GM12878 (cell line): ENCODE measurements at regions not wholly inside any gene's neighbourhood (a gene's known extent, or its start where the extent isn't known, plus 50 kb on each side); places are given as distances from the start of the nearest gene placed in this dataset.

Experiments
- ATAC-seq: fragments of 200-7000 bp; cut with Tn5 transposase; 3 replicates; pipeline ENCODE4 v1.9.1; 2020; ENCODE audit warnings: mild to moderate bottlenecking, moderate library complexity
- BruUV-seq: library from RNA; stranded (reverse); fragments of 400-500 nt; replicated peaks from 2 replicates; lab custom pipeline; 2021; lab: Mats Ljungman, UMichigan
- CTCF ChIA-PET: fragments of 300-600 bp; sonication (Branson Sonifier 250); formaldehyde crosslinking; extraction: SDS; loops from one replicate; lab custom pipeline; 2021; ENCODE audit warnings: inconsistent platforms; lab: Yijun Ruan, JAX
- POLR2A ChIA-PET: fragments of 350-600 bp; formaldehyde crosslinking; extraction: SDS; loops from one replicate; lab custom pipeline; 2021; ENCODE audit warnings: inconsistent platforms; lab: Charles Lee
- RAD21 ChIA-PET: fragments of 300-600 bp; sonication (Branson Sonifier 250); formaldehyde crosslinking; loops from one replicate; lab custom pipeline; 2023; ENCODE audit warnings: antibody characterized with exemption; ENCODE audit not compliant: unreplicated experiment; lab: Charles Lee
- SMC1A ChIA-PET: fragments of 300-600 bp; sonication (Branson Sonifier 250); formaldehyde crosslinking; loops from one replicate; lab custom pipeline; 2023; ENCODE audit not compliant: unreplicated experiment, uncharacterized antibody; lab: Charles Lee
- DNase-seq: peaks from one replicate; pipeline ENCODE4 v3.0.0-alpha.2; 2011; ENCODE audit warnings: low read depth, low spot score
- FAIRE-seq: peaks from 3 replicates; lab custom pipeline; 2011; peaks lifted over from hg19 to GRCh38; lab: Jason Lieb, UNC
- H2AFZ ChIP-seq: 2 replicates; pipeline ENCODE4 v1.6.0; 2011; ENCODE audit warnings: low read depth, low read length, control low read depth; ENCODE audit not compliant: control insufficient read depth
- H3K27ac ChIP-seq: 2 replicates; pipeline ENCODE4 v1.5.1; 2011; ENCODE audit warnings: control low read depth; ENCODE audit not compliant: control insufficient read depth, insufficient read depth
- H3K27me3 ChIP-seq, 2 experiments: replicated peaks in 1 of 2; 2 replicates each; pipeline versions ENCODE4 v1.6.0 to v1.6.1; 2011; ENCODE audit warnings: low read length in 1 of 2; ENCODE audit not compliant: control insufficient read depth in 2 of 2, insufficient read depth in 2 of 2
- H3K36me3 ChIP-seq, 2 experiments: 2 replicates each; pipeline ENCODE4 v1.5.1; 2011; ENCODE audit warnings: low read length in 1 of 2; ENCODE audit not compliant: control insufficient read depth in 2 of 2, insufficient read depth in 2 of 2
- H3K4me1 ChIP-seq: 2 replicates; pipeline ENCODE4 v1.6.1; 2011; ENCODE audit warnings: mild to moderate bottlenecking, low read length, moderate library complexity, mixed read lengths; ENCODE audit not compliant: control insufficient read depth, insufficient read depth
- H3K4me2 ChIP-seq: 2 replicates; pipeline ENCODE4 v1.6.0; 2011; ENCODE audit warnings: control low read depth; ENCODE audit not compliant: control insufficient read depth, insufficient read depth
- H3K4me3 ChIP-seq: fragments of 200-600 bp; sonication (generic); 2 replicates; pipeline ENCODE4 v1.5.1; 2016
- H3K79me2 ChIP-seq: 2 replicates; pipeline ENCODE4 v1.6.0; 2011; ENCODE audit warnings: low read length; ENCODE audit not compliant: control insufficient read depth, insufficient read depth
- H3K9ac ChIP-seq: 2 replicates; pipeline ENCODE4 v1.8.0; 2011; ENCODE audit warnings: low read length, control low read depth, mixed read lengths; ENCODE audit not compliant: control insufficient read depth, insufficient read depth
- H3K9me3 ChIP-seq: replicated peaks from 3 replicates; pipeline ENCODE4 v1.5.1; 2011; ENCODE audit warnings: mild to moderate bottlenecking, low read length; ENCODE audit not compliant: control insufficient read depth, insufficient read depth
- H4K20me1 ChIP-seq: 2 replicates; pipeline ENCODE4 v1.6.0; 2011; ENCODE audit not compliant: control insufficient read depth, insufficient read depth
- EED ChIP-seq: sonication (generic); IDR thresholded peaks from 2 replicates; pipeline ENCODE4 v1.6.1; 2016; ENCODE audit warnings: antibody characterized with exemption, low read depth
- GABPA ChIP-seq: IDR thresholded peaks from 2 replicates; pipeline ENCODE4 v1.6.1; 2014; ENCODE audit warnings: antibody characterized with exemption, low read depth, mild to moderate bottlenecking, inconsistent platforms
- RAD21 ChIP-seq: IDR thresholded peaks from 2 replicates; pipeline ENCODE4 v1.6.1; 2011; ENCODE audit warnings: mild to moderate bottlenecking, low read depth, low read length, moderate library complexity; ENCODE audit not compliant: insufficient read depth
- RELA ChIP-seq: fragments of 450-650 bp; IDR thresholded peaks from 2 replicates; pipeline ENCODE4 v1.8.0; 2014; ENCODE audit warnings: borderline replicate concordance; ENCODE audit not compliant: partially characterized antibody
- SMC3 ChIP-seq: IDR thresholded peaks from 2 replicates; pipeline ENCODE4 v1.6.1; 2011; ENCODE audit warnings: low read length, improper control_type of control experiment, borderline replicate concordance
- ZNF207 ChIP-seq: fragments of 450-650 bp; IDR thresholded peaks from 2 replicates; pipeline ENCODE4 v1.6.1; 2014; ENCODE audit warnings: antibody characterized with exemption, mild to moderate bottlenecking, borderline replicate concordance
- WGBS: methylation state at CpG from one replicate; pipeline ENCODE4 v1.1.6; 2016; ENCODE audit warnings: low lambda C conversion rate; ENCODE audit not compliant: insufficient replicate concordance, insufficient coverage; ENCODE audit errors: missing lambda C conversion rate; 5-methylcytosine and 5-hydroxymethylcytosine counted together
- in situ Hi-C: fragments of 300-500 bp; cut with MboI; formaldehyde crosslinking; loops from 9 replicates; pipeline ENCODE4 v1.14.3; 2018; ENCODE audit warnings: mixed read lengths
- intact Hi-C: fragments of 100-400 bp; cut with micrococcal nuclease; formaldehyde crosslinking; loops from one replicate; pipeline ENCODE4 v1.14.2; 2022; ENCODE audit not compliant: unreplicated experiment
- TF ChIP-seq, protein P1 (sequence below): fragments of 450-650 bp; IDR thresholded peaks from 2 replicates; pipeline ENCODE4 v1.6.1; 2018; ENCODE audit warnings: borderline replicate concordance, mild to moderate bottlenecking; ENCODE audit not compliant: partially characterized antibody
- TF ChIP-seq, protein P2 (sequence below): fragments of 150-350 bp; IDR thresholded peaks from 2 replicates; pipeline ENCODE4 v1.6.1; 2016; ENCODE audit warnings: low read depth, low read length
- TF ChIP-seq, protein P3 (sequence below): fragments of 450-650 bp; IDR thresholded peaks from 2 replicates; pipeline ENCODE4 v1.6.1; 2017; ENCODE audit warnings: mild to moderate bottlenecking, moderate library complexity
- TF ChIP-seq, protein P4 (sequence below): fragments of 450-650 bp; IDR thresholded peaks from 2 replicates; pipeline ENCODE4 v1.6.1; 2017; ENCODE audit warnings: antibody characterized with exemption, mild to moderate bottlenecking, moderate library complexity

DNA sequence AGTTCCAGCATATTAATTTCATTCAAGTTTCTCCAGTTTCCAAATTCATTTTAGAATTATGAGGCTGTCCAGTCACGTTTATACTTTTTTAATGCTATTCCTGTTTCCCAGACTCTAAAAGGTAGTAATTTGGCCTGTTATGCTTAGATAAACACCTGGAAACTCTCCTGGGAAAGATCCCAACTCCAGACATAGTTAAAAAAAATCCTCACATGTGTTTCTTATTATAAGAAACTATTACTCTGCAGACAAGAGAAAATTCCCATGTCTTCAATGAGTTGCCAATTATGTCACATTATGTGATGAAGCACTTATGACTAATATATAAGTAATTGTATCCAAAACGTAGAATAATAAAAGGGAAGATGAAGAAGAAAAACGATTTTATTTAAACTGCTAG is 137.1 kb upstream of the TMC3 start:
- Histone ChIP-seq H3K9me3 (no peaks in the 10 kb centered on the region), H3K4me2 (no peak overlapping the region), H2AFZ (no peak overlapping the region), H3K4me1 (no peaks in the 10 kb centered on the region), H3K36me3 (no peaks in the 10 kb centered on the region), H4K20me1 (no peaks in the 10 kb centered on the region), H3K9ac (no peak overlapping the region), H3K79me2 (no peaks in the 10 kb centered on the region), H3K27me3 (no peaks in the 10 kb centered on the region), H3K27ac (no peak overlapping the region), H3K4me3 (no peak overlapping the region)
- ATAC-seq (no peak), FAIRE-seq (no peak), DNase-seq (no peak)
- POLR2A ChIA-PET: no interaction called here
- RAD21 ChIA-PET: no interaction called here
- SMC1A ChIA-PET: interaction anchor here (1.1 kb wide), 1 partner anchor 11 kb away, joined by 3 read pairs; no protein-coding TSS in a partner anchor
- 0% methylated on average over 3 of the region's 3 CpGs for WGBS
- in situ Hi-C loops (no loop called here), intact Hi-C loops (no loop called here)
- no TSS peak for BruUV-seq
- CTCF ChIA-PET: no interaction called here
- TF ChIP-seq ZNF207 (no peak), SMC3 (no peak), RAD21 (no peak), GABPA (no peak), RELA (no peak), EED (no peak)
- TF ChIP-seq, protein P1, sequence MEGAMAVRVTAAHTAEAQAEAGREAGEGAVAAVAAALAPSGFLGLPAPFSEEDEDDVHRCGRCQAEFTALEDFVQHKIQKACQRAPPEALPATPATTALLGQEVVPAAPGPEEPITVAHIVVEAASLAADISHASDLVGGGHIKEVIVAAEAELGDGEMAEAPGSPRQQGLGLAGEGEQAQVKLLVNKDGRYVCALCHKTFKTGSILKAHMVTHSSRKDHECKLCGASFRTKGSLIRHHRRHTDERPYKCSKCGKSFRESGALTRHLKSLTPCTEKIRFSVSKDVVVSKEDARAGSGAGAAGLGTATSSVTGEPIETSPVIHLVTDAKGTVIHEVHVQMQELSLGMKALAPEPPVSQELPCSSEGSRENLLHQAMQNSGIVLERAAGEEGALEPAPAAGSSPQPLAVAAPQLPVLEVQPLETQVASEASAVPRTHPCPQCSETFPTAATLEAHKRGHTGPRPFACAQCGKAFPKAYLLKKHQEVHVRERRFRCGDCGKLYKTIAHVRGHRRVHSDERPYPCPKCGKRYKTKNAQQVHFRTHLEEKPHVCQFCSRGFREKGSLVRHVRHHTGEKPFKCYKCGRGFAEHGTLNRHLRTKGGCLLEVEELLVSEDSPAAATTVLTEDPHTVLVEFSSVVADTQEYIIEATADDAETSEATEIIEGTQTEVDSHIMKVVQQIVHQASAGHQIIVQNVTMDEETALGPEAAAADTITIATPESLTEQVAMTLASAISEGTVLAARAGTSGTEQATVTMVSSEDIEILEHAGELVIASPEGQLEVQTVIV: no peak
- TF ChIP-seq, protein P2, sequence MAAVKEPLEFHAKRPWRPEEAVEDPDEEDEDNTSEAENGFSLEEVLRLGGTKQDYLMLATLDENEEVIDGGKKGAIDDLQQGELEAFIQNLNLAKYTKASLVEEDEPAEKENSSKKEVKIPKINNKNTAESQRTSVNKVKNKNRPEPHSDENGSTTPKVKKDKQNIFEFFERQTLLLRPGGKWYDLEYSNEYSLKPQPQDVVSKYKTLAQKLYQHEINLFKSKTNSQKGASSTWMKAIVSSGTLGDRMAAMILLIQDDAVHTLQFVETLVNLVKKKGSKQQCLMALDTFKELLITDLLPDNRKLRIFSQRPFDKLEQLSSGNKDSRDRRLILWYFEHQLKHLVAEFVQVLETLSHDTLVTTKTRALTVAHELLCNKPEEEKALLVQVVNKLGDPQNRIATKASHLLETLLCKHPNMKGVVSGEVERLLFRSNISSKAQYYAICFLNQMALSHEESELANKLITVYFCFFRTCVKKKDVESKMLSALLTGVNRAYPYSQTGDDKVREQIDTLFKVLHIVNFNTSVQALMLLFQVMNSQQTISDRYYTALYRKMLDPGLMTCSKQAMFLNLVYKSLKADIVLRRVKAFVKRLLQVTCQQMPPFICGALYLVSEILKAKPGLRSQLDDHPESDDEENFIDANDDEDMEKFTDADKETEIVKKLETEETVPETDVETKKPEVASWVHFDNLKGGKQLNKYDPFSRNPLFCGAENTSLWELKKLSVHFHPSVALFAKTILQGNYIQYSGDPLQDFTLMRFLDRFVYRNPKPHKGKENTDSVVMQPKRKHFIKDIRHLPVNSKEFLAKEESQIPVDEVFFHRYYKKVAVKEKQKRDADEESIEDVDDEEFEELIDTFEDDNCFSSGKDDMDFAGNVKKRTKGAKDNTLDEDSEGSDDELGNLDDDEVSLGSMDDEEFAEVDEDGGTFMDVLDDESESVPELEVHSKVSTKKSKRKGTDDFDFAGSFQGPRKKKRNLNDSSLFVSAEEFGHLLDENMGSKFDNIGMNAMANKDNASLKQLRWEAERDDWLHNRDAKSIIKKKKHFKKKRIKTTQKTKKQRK: no peak
- TF ChIP-seq, protein P3, sequence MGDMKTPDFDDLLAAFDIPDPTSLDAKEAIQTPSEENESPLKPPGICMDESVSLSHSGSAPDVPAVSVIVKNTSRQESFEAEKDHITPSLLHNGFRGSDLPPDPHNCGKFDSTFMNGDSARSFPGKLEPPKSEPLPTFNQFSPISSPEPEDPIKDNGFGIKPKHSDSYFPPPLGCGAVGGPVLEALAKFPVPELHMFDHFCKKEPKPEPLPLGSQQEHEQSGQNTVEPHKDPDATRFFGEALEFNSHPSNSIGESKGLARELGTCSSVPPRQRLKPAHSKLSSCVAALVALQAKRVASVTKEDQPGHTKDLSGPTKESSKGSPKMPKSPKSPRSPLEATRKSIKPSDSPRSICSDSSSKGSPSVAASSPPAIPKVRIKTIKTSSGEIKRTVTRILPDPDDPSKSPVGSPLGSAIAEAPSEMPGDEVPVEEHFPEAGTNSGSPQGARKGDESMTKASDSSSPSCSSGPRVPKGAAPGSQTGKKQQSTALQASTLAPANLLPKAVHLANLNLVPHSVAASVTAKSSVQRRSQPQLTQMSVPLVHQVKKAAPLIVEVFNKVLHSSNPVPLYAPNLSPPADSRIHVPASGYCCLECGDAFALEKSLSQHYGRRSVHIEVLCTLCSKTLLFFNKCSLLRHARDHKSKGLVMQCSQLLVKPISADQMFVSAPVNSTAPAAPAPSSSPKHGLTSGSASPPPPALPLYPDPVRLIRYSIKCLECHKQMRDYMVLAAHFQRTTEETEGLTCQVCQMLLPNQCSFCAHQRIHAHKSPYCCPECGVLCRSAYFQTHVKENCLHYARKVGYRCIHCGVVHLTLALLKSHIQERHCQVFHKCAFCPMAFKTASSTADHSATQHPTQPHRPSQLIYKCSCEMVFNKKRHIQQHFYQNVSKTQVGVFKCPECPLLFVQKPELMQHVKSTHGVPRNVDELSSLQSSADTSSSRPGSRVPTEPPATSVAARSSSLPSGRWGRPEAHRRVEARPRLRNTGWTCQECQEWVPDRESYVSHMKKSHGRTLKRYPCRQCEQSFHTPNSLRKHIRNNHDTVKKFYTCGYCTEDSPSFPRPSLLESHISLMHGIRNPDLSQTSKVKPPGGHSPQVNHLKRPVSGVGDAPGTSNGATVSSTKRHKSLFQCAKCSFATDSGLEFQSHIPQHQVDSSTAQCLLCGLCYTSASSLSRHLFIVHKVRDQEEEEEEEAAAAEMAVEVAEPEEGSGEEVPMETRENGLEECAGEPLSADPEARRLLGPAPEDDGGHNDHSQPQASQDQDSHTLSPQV: no peak
- TF ChIP-seq, protein P4, sequence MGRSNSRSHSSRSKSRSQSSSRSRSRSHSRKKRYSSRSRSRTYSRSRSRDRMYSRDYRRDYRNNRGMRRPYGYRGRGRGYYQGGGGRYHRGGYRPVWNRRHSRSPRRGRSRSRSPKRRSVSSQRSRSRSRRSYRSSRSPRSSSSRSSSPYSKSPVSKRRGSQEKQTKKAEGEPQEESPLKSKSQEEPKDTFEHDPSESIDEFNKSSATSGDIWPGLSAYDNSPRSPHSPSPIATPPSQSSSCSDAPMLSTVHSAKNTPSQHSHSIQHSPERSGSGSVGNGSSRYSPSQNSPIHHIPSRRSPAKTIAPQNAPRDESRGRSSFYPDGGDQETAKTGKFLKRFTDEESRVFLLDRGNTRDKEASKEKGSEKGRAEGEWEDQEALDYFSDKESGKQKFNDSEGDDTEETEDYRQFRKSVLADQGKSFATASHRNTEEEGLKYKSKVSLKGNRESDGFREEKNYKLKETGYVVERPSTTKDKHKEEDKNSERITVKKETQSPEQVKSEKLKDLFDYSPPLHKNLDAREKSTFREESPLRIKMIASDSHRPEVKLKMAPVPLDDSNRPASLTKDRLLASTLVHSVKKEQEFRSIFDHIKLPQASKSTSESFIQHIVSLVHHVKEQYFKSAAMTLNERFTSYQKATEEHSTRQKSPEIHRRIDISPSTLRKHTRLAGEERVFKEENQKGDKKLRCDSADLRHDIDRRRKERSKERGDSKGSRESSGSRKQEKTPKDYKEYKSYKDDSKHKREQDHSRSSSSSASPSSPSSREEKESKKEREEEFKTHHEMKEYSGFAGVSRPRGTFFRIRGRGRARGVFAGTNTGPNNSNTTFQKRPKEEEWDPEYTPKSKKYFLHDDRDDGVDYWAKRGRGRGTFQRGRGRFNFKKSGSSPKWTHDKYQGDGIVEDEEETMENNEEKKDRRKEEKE: no peak
